ENCODE measurements at regions not wholly inside any gene's neighbourhood (a gene's known extent, or its start where the extent isn't known, plus 50 kb on each side); places are given as distances from the start of the nearest gene placed in this dataset.

GRCh38 chr21:41623945-41624344, 116.0 kb upstream of the TMPRSS2 start:
- H3K4me3 ChIP-seq (ENCODE audit: low read depth, low read length): no peak overlapping the region
- no peak for DNase-seq (ENCODE audit: low read depth, low spot score)
- TF ChIP-seq CTCF (IDR thresholded peaks at IDR 0.05; ENCODE audit: low read depth, low read length): no peak
- in situ Hi-C loops (cut with HindIII; ENCODE audit: low sequenced_read_pairs): no loop called here

- DNase-seq (ENCODE audit: low read depth, low spot score): peak; percentile 32
- no peak overlapping the region for H3K4me3 ChIP-seq (ENCODE audit: low read depth, low read length)
- TF ChIP-seq CTCF (IDR thresholded peaks at IDR 0.05; ENCODE audit: low read depth, low read length): no peak
- in situ Hi-C loops (cut with HindIII; ENCODE audit: low sequenced_read_pairs): no loop called here
Observed at GRCh38 chr21:41622831-41623548, 115.0 kb upstream of the TMPRSS2 start.

- TF ChIP-seq CTCF (IDR thresholded peaks at IDR 0.05; ENCODE audit: low read depth, low read length): no peak
- no peak overlapping the region for H3K4me3 ChIP-seq (ENCODE audit: low read depth, low read length)
- DNase-seq (ENCODE audit: low read depth, low spot score): no peak
- in situ Hi-C loops (cut with HindIII; ENCODE audit: low sequenced_read_pairs): no loop called here
Observed at GRCh38 chr21:41622201-41622600, 114.2 kb upstream of the TMPRSS2 start.

- DNase-seq (ENCODE audit: low read depth, low spot score): no peak
- in situ Hi-C loops (cut with HindIII; ENCODE audit: low sequenced_read_pairs): no loop called here
- H3K4me3 ChIP-seq (ENCODE audit: low read depth, low read length): no peak overlapping the region
- TF ChIP-seq CTCF (IDR thresholded peaks at IDR 0.05; ENCODE audit: low read depth, low read length): no peak
Observed at GRCh38 chr21:41621513-41621912, 113.6 kb upstream of the TMPRSS2 start.

GRCh38 chr21:41620982-41621381, 113.0 kb upstream of the TMPRSS2 start:
- in situ Hi-C loops (cut with HindIII; ENCODE audit: low sequenced_read_pairs): no loop called here
- H3K4me3 ChIP-seq (ENCODE audit: low read depth, low read length): no peak overlapping the region
- no peak for DNase-seq (ENCODE audit: low read depth, low spot score)
- no peak for TF ChIP-seq CTCF (IDR thresholded peaks at IDR 0.05; ENCODE audit: low read depth, low read length)

GRCh38 chr21:41620541-41620940, 112.6 kb upstream of the TMPRSS2 start:
- in situ Hi-C loops (cut with HindIII; ENCODE audit: low sequenced_read_pairs): no loop called here
- DNase-seq (ENCODE audit: low read depth, low spot score): no peak
- no peak overlapping the region for H3K4me3 ChIP-seq (ENCODE audit: low read depth, low read length)
- TF ChIP-seq CTCF (IDR thresholded peaks at IDR 0.05; ENCODE audit: low read depth, low read length): no peak
